Thyroid gland (tissue), 4 donors: ENCODE measurements at regions not wholly inside any gene's neighbourhood (a gene's known extent, or its start where the extent isn't known, plus 50 kb on each side); places are given as distances from the start of the nearest gene placed in this dataset.

ENCODE experiments used
- DNase-seq, 2 donors: peaks; one replicate each; pipeline ENCODE4 v3.0.0-alpha.2; 2019
- H3K27ac ChIP-seq, 3 donors: fragments of 200-600 bp; sonication (generic); 1 replicate in 2 of 3; 2 replicates in 1 of 3; pipeline ENCODE4 v1.5.1; 2016 to 2019; ENCODE audit warnings: mild to moderate bottlenecking in 1 of 3, moderate library complexity in 1 of 3
- H3K27me3 ChIP-seq: fragments of 200-600 bp; sonication (generic); one replicate; pipeline ENCODE4 v1.5.1; 2019
- H3K36me3 ChIP-seq, 2 donors: fragments of 200-600 bp; sonication (generic); one replicate each; pipeline ENCODE4 v1.5.1; 2016 to 2019
- H3K4me1 ChIP-seq, 2 donors: fragments of 200-600 bp; sonication (generic); one replicate each; pipeline ENCODE4 v1.5.1; 2017 to 2019
- H3K4me3 ChIP-seq, 3 donors: fragments of 200-600 bp; sonication (generic); replicated peaks in 1 of 3; 1 replicate in 2 of 3; 2 replicates in 1 of 3; pipeline ENCODE4 v1.5.1; 2016; ENCODE audit warnings: mild to moderate bottlenecking in 1 of 3
- H3K9me3 ChIP-seq: fragments of 200-600 bp; sonication (generic); one replicate; pipeline ENCODE4 v1.5.1; 2017
- CTCF ChIP-seq, 6 experiments: fragments of 200-600 bp in 3 of 6; fragments of 450-650 bp in 3 of 6; sonication (generic) in 3 of 6; IDR thresholded peaks; one replicate each; pipeline ENCODE4 v1.5.1; 2016 to 2019; ENCODE audit warnings: antibody characterized with exemption in 6 of 6, mild to moderate bottlenecking in 2 of 6, inconsistent platforms in 1 of 6, moderate library complexity in 1 of 6
- POLR2A ChIP-seq, 2 donors: fragments of 450-650 bp; IDR thresholded peaks; one replicate each; pipeline ENCODE4 v1.6.1; 2017; ENCODE audit warnings: antibody characterized with exemption in 2 of 2, mild to moderate bottlenecking in 2 of 2, moderate library complexity in 1 of 2
- WGBS, 2 donors: methylation state at CpG; one replicate each; pipeline ENCODE4 v1.1.5; 2017; 5-methylcytosine and 5-hydroxymethylcytosine counted together
- intact Hi-C: fragments of 100-400 bp; cut with DNase I; formaldehyde crosslinking; loops from one replicate; pipeline ENCODE4 v1.15.1; 2023

- no peak for DNase-seq
- no peaks in the 10 kb centered on the region for H3K36me3 ChIP-seq
- TF ChIP-seq CTCF (IDR thresholded peaks at IDR 0.05) (no peak), POLR2A (IDR thresholded peaks at IDR 0.05) (no peak)
- H3K9me3 ChIP-seq = no peaks in the 10 kb centered on the region
- H3K4me1 ChIP-seq = no peaks in the 10 kb centered on the region
- 96 to 98% methylated on average over 1 of the region's 1 CpG for WGBS, 2 donors
- no peak overlapping the region for H3K27ac ChIP-seq
- intact Hi-C loops = no loop called here
- H3K27me3 ChIP-seq = no peaks in the 10 kb centered on the region
- H3K4me3 ChIP-seq = no peak overlapping the region
Observed at GRCh38 chr10:107790271-107790670, 625.8 kb upstream of the SORCS1 start.

- WGBS, 2 donors = 86% methylated on average over 1 of the region's 1 CpG; no CpG with 5 or more reads in 1 of the 2 donors
- TF ChIP-seq POLR2A (IDR thresholded peaks at IDR 0.05) (no peak), CTCF (IDR thresholded peaks at IDR 0.05) (no peak)
Observed at GRCh38 chr10:107771066-107771465, 606.6 kb upstream of the SORCS1 start.

GRCh38 chr10:107767185-107767584, 602.7 kb upstream of the SORCS1 start:
- Histone ChIP-seq H3K27me3 (no peaks in the 10 kb centered on the region), H3K27ac (no peak overlapping the region), H3K4me1 (no peaks in the 10 kb centered on the region), H3K9me3 (no peaks in the 10 kb centered on the region), H3K36me3 (no peaks in the 10 kb centered on the region), H3K4me3 (no peak overlapping the region)
- no peak for TF ChIP-seq POLR2A (IDR thresholded peaks at IDR 0.05)
- TF ChIP-seq CTCF (IDR thresholded peaks at IDR 0.05) = no peak
- DNase-seq = no peak
- intact Hi-C loops = no loop called here
- 89 to 97% methylated on average over 3 of the region's 3 CpGs for WGBS, 2 donors

More at GRCh38 chr10:107771066-107771465, 606.6 kb upstream of the SORCS1 start:
- Histone ChIP-seq H3K27me3 (no peaks in the 10 kb centered on the region), H3K27ac (no peak overlapping the region), H3K4me3 (no peak overlapping the region), H3K36me3 (no peaks in the 10 kb centered on the region), H3K9me3 (no peaks in the 10 kb centered on the region), H3K4me1 (no peaks in the 10 kb centered on the region)
- no peak for DNase-seq
- intact Hi-C loops = no loop called here

- 93% methylated on average over 2 of the region's 2 CpGs for WGBS, 2 donors
- TF ChIP-seq POLR2A (IDR thresholded peaks at IDR 0.05) (no peak), CTCF (IDR thresholded peaks at IDR 0.05) (no peak)
- intact Hi-C loops = no loop called here
Observed at GRCh38 chr10:107754814-107755213, 590.3 kb upstream of the SORCS1 start.

DNA sequence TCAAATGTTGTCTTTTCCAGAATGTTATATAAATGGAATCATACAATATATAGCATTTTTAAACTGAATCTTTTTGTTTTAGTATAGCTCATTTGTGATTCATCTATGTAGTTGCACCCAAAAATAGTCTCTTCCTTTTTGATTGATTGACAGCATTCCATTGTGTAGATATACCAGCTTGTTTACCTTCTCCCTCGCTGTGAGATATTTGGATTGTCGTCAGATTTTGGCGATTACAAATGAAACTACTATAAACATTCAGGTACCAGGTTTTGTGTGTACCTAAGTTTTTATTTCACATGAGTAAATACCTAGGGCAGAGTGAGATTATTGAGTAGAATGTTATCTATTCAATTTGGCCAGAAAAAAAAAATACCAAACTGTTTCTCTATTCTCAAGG, 584.7 kb upstream of the SORCS1 start:
- Histone ChIP-seq H3K27ac (no peak overlapping the region), H3K9me3 (no peaks in the 10 kb centered on the region), H3K4me1 (no peaks in the 10 kb centered on the region), H3K36me3 (no peaks in the 10 kb centered on the region), H3K4me3 (no peak overlapping the region), H3K27me3 (no peaks in the 10 kb centered on the region)
- TF ChIP-seq CTCF (IDR thresholded peaks at IDR 0.05) (no peak), POLR2A (IDR thresholded peaks at IDR 0.05) (no peak)
- DNase-seq = no peak
- intact Hi-C loops = no loop called here
- 69 to 78% methylated on average over 3 of the region's 3 CpGs for WGBS, 2 donors

More at GRCh38 chr10:107754814-107755213, 590.3 kb upstream of the SORCS1 start:
- H3K9me3 ChIP-seq = no peaks in the 10 kb centered on the region
- DNase-seq = no peak
- H3K27ac ChIP-seq = no peak overlapping the region
- no peaks in the 10 kb centered on the region for H3K36me3 ChIP-seq
- H3K27me3 ChIP-seq = no peaks in the 10 kb centered on the region
- no peak overlapping the region for H3K4me3 ChIP-seq
- H3K4me1 ChIP-seq = no peaks in the 10 kb centered on the region
